HCT116 (cell line): ENCODE measurements at regions not wholly inside any gene's neighbourhood (a gene's known extent, or its start where the extent isn't known, plus 50 kb on each side); places are given as distances from the start of the nearest gene placed in this dataset.

Source experiments
- ATAC-seq: fragments of 200-7000 bp; cut with Tn5 transposase; 2 replicates; pipeline ENCODE4 v1.9.1; 2020; ENCODE audit warnings: mild to moderate bottlenecking, moderate library complexity
- BruUV-seq: library from RNA; stranded (reverse); fragments of 400-500 nt; replicated peaks from 2 replicates; lab custom pipeline; 2021; lab: Mats Ljungman, UMichigan
- CTCF ChIA-PET: fragments of 300-600 bp; sonication (Branson Sonifier 250); formaldehyde crosslinking; loops from one replicate; lab custom pipeline; 2021; ENCODE audit warnings: antibody characterized with exemption; lab: Charles Lee
- POLR2A ChIA-PET: fragments of 300-600, 350-600 bp; sonication (Branson Sonifier 250); formaldehyde crosslinking; loops from one replicate; lab custom pipeline; 2021; ENCODE audit warnings: antibody characterized with exemption; lab: Charles Lee
- RAD21 ChIA-PET, 2 experiments: fragments of 300-600 bp; sonication (Branson Sonifier 250); formaldehyde crosslinking; loops; one replicate each; lab custom pipeline; 2023; ENCODE audit warnings: low total read pairs in 2 of 2; ENCODE audit not compliant: uncharacterized antibody in 2 of 2, unreplicated experiment in 2 of 2, low non-redundant PET in 1 of 2; lab: Charles Lee
- DNase-seq: peaks from one replicate; pipeline ENCODE4 v3.0.0-alpha.2; 2010; ENCODE audit warnings: low read depth, low spot score
- H2AFZ ChIP-seq: fragments of 200-600 bp; shearing (Covaris generic), sonication (generic); 2 replicates; pipeline ENCODE4 v1.6.1; 2017; ENCODE audit warnings: low read depth, mixed run types, mixed read lengths, antibody characterized with exemption, low read length; ENCODE audit not compliant: poor library complexity, severe bottlenecking
- H3K27ac ChIP-seq: 2 replicates; pipeline ENCODE4 v1.5.1; 2012; ENCODE audit warnings: low read depth, low read length
- H3K27me3 ChIP-seq: fragments of 200-600 bp; sonication (generic); 2 replicates; pipeline ENCODE4 v1.6.1; 2016; ENCODE audit warnings: mixed run types, low read length, mixed read lengths; ENCODE audit not compliant: insufficient read depth
- H3K36me3 ChIP-seq, 2 experiments: fragments of 200-500 bp in 1 of 2; fragments of 200-600 bp in 1 of 2; sonication (Bioruptor generic) in 1 of 2; sonication (generic) in 1 of 2; 2 replicates each; pipeline versions ENCODE4 v1.5.1 to v1.6.1; 2014 to 2016; ENCODE audit warnings: low read length in 2 of 2, inconsistent platforms in 1 of 2, mixed read lengths in 1 of 2, mixed run types in 1 of 2; ENCODE audit not compliant: insufficient read depth in 2 of 2, control insufficient read depth in 1 of 2
- H3K4me1 ChIP-seq, 2 experiments: fragments of 200-600 bp in 1 of 2; sonication (generic) in 1 of 2; 2 replicates each; pipeline versions ENCODE4 v1.5.1 to v1.6.1; 2012 to 2017; ENCODE audit warnings: low read length in 2 of 2, inconsistent platforms in 1 of 2, mild to moderate bottlenecking in 1 of 2, mixed read lengths in 1 of 2, mixed run types in 1 of 2, moderate library complexity in 1 of 2; ENCODE audit not compliant: insufficient read depth in 2 of 2, control insufficient read depth in 1 of 2
- H3K4me2 ChIP-seq: fragments of 200-600 bp; sonication (generic); 2 replicates; pipeline ENCODE4 v1.6.1; 2017; ENCODE audit warnings: mixed run types, low read length, mixed read lengths
- H3K4me3 ChIP-seq, 2 experiments: fragments of 200-600 bp in 1 of 2; sonication (generic) in 1 of 2; replicated peaks in 1 of 2; 2 replicates each; pipeline ENCODE4 v1.5.1; 2011 to 2016; ENCODE audit warnings: low read length in 2 of 2, control low read depth in 1 of 2, low read depth in 1 of 2, mild to moderate bottlenecking in 1 of 2, mixed read lengths in 1 of 2, mixed run types in 1 of 2
- H3K79me2 ChIP-seq: fragments of 200-600 bp; sonication (generic); 2 replicates; pipeline ENCODE4 v1.6.1; 2017; ENCODE audit warnings: mild to moderate bottlenecking, mixed run types, low read length, moderate library complexity, mixed read lengths; ENCODE audit not compliant: insufficient read depth
- H3K9ac ChIP-seq: fragments of 200-600 bp; sonication (generic); 2 replicates; pipeline ENCODE4 v1.6.1; 2016; ENCODE audit warnings: low read length, mixed read lengths
- H3K9me2 ChIP-seq: fragments of 200-600 bp; sonication (generic), shearing (Covaris generic); 2 replicates; pipeline ENCODE4 v1.6.1; 2017; ENCODE audit warnings: mixed run types, mild to moderate bottlenecking, moderate library complexity; ENCODE audit not compliant: insufficient read depth
- H3K9me3 ChIP-seq, 2 experiments: fragments of 200-500 bp in 1 of 2; fragments of 200-600 bp in 1 of 2; sonication (Bioruptor generic) in 1 of 2; sonication (generic) in 1 of 2; 2 replicates each; pipeline ENCODE4 v1.6.1; 2014 to 2017; ENCODE audit warnings: low read length in 2 of 2, mixed read lengths in 2 of 2, inconsistent platforms in 1 of 2, low read depth in 1 of 2, mild to moderate bottlenecking in 1 of 2, mixed run types in 1 of 2, moderate library complexity in 1 of 2; ENCODE audit not compliant: control insufficient read depth in 1 of 2, insufficient read depth in 1 of 2
- H4K20me1 ChIP-seq: fragments of 200-600 bp; sonication (generic), shearing (Covaris generic); 2 replicates; pipeline ENCODE4 v1.6.1; 2017; ENCODE audit warnings: mixed run types, mild to moderate bottlenecking, moderate library complexity; ENCODE audit not compliant: insufficient read depth
- JUND ChIP-seq: IDR thresholded peaks from 2 replicates; pipeline ENCODE4 v1.6.1; 2012
- POLR2A ChIP-seq: IDR thresholded peaks from 2 replicates; pipeline ENCODE4 v1.7.0; 2011; ENCODE audit warnings: borderline replicate concordance; ENCODE audit not compliant: insufficient read depth, insufficient read length; ENCODE audit errors: extremely low read depth
- POLR2AphosphoS5 ChIP-seq: IDR thresholded peaks from 2 replicates; pipeline ENCODE4 v1.6.1; 2011; ENCODE audit warnings: mild to moderate bottlenecking, low read depth, low read length, moderate library complexity
- TCF7L2 ChIP-seq: IDR thresholded peaks from 2 replicates; pipeline ENCODE4 v1.7.0; 2011; ENCODE audit warnings: borderline replicate concordance, inconsistent platforms; ENCODE audit not compliant: insufficient read depth, insufficient read length; ENCODE audit errors: extremely low read depth
- YY1 ChIP-seq: IDR thresholded peaks from 2 replicates; pipeline ENCODE4 v1.6.1; 2011; ENCODE audit warnings: low read length, low read depth, moderate library complexity, mild to moderate bottlenecking; ENCODE audit not compliant: insufficient replicate concordance; ENCODE audit errors: extremely low read depth
- ZNF274 ChIP-seq: fragments of 200-500 bp; sonication (Bioruptor generic); IDR thresholded peaks from 2 replicates; pipeline ENCODE4 v1.6.1; 2014; ENCODE audit warnings: mild to moderate bottlenecking, low read depth, low read length, inconsistent platforms
- intact Hi-C: fragments of 100-400 bp; cut with micrococcal nuclease; formaldehyde crosslinking; loops from 2 replicates; pipeline ENCODE4 v1.10.0; 2022
- TF ChIP-seq, protein P1 (sequence below): IDR thresholded peaks from 2 replicates; pipeline ENCODE4 v1.6.1; 2012; ENCODE audit warnings: low read depth

DNA sequence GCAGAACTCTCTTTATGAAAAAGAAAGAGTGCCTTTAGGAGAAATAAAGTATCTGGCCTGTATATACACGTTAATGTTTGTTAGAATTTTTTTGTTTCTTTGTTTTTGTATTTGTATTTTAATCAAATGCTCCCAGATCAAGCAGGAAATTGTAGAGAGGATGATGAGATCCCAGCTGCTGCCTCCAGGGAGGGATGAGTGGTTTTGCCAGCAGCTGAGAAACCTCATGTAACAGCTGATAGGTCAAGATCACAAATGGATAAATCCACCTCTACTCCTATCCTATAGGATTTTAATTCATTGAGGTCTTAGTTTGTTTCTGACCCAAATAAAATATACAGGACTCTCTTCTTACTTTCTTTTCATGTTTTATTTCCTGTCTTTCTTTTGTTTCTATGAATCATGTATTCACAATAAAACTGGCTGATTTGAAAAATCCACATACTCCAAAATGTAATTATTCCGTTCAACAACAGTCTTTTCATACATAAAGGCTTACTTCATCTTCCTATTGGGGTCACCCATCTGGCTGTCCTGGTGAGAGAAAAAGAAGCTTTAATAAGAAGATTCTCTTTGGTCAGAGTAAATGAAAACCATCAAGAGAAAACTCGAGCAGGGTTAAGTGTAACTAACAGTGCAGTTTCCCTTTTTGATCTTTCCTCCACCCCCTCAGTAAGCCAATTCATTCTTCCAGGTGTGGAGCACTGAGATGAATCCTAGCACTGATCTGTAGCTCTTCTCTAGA is 129.3 kb upstream of the PLPPR5 start (continued):
- TF ChIP-seq, protein P1, sequence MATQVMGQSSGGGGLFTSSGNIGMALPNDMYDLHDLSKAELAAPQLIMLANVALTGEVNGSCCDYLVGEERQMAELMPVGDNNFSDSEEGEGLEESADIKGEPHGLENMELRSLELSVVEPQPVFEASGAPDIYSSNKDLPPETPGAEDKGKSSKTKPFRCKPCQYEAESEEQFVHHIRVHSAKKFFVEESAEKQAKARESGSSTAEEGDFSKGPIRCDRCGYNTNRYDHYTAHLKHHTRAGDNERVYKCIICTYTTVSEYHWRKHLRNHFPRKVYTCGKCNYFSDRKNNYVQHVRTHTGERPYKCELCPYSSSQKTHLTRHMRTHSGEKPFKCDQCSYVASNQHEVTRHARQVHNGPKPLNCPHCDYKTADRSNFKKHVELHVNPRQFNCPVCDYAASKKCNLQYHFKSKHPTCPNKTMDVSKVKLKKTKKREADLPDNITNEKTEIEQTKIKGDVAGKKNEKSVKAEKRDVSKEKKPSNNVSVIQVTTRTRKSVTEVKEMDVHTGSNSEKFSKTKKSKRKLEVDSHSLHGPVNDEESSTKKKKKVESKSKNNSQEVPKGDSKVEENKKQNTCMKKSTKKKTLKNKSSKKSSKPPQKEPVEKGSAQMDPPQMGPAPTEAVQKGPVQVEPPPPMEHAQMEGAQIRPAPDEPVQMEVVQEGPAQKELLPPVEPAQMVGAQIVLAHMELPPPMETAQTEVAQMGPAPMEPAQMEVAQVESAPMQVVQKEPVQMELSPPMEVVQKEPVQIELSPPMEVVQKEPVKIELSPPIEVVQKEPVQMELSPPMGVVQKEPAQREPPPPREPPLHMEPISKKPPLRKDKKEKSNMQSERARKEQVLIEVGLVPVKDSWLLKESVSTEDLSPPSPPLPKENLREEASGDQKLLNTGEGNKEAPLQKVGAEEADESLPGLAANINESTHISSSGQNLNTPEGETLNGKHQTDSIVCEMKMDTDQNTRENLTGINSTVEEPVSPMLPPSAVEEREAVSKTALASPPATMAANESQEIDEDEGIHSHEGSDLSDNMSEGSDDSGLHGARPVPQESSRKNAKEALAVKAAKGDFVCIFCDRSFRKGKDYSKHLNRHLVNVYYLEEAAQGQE = no peak
- TF ChIP-seq POLR2AphosphoS5 = no peak
- TF ChIP-seq, all 23 proteins: peak for 0

- CTCF ChIA-PET = no interaction called here
- no peak overlapping the region for H3K27ac ChIP-seq
- H3K36me3 ChIP-seq = no peaks in the 10 kb centered on the region
- no peak overlapping the region for H3K4me2 ChIP-seq
- H3K4me1 ChIP-seq = no peaks in the 10 kb centered on the region
- H3K9me2 ChIP-seq = no peaks in the 10 kb centered on the region
- RAD21 ChIA-PET = no interaction called here
- BruUV-seq = no TSS peak
- TF ChIP-seq JUND = no peak
- TF ChIP-seq POLR2A = no peak
- no peak for TF ChIP-seq ZNF274
- TF ChIP-seq YY1 = no peak
- TF ChIP-seq TCF7L2 = no peak
- DNase-seq (no peak), ATAC-seq (no peak)
- H3K9me3 ChIP-seq = no peaks in the 10 kb centered on the region; a peak in 1 of 4 replicates
- H3K27me3 ChIP-seq = no peaks in the 10 kb centered on the region
- H3K4me3 ChIP-seq = no peak overlapping the region
- H2AFZ ChIP-seq = no peak overlapping the region
- H3K79me2 ChIP-seq = no peaks in the 10 kb centered on the region
- intact Hi-C loops = no loop called here
- no peak overlapping the region for H3K9ac ChIP-seq
- POLR2A ChIA-PET = no interaction called here
- H4K20me1 ChIP-seq = no peaks in the 10 kb centered on the region
Observed at GRCh38 chr1:99137554-99138206, 126.6 kb upstream of the PLPPR4 start.
